Hepatocyte (in vitro differentiated cells): ENCODE measurements at regions not wholly inside any gene's neighbourhood (a gene's known extent, or its start where the extent isn't known, plus 50 kb on each side); places are given as distances from the start of the nearest gene placed in this dataset.

Experiments
- DNase-seq: peaks from one replicate; pipeline ENCODE4 v3.0.0-alpha.2; 2016; ENCODE audit warnings: low spot score
- H2AFZ ChIP-seq: fragments of 200-600 bp; sonication (generic); 2 replicates; pipeline ENCODE4 v1.6.0; 2016; ENCODE audit warnings: antibody characterized with exemption, mild to moderate bottlenecking
- H3K27ac ChIP-seq: fragments of 200-600 bp; sonication (generic); 2 replicates; pipeline ENCODE4 v1.5.1; 2016; ENCODE audit warnings: mild to moderate bottlenecking
- H3K27me3 ChIP-seq: fragments of 200-600 bp; sonication (generic); 2 replicates; pipeline ENCODE4 v1.6.1; 2016
- H3K36me3 ChIP-seq: fragments of 200-600 bp; sonication (generic); replicated peaks from 2 replicates; pipeline ENCODE4 v1.5.1; 2016; ENCODE audit warnings: low read depth; ENCODE audit not compliant: insufficient read depth
- H3K4me1 ChIP-seq: fragments of 200-600 bp; sonication (generic); 2 replicates; pipeline ENCODE4 v1.5.1; 2016; ENCODE audit warnings: mild to moderate bottlenecking, moderate library complexity; ENCODE audit not compliant: insufficient read depth
- H3K4me2 ChIP-seq: fragments of 200-600 bp; sonication (generic); 2 replicates; pipeline ENCODE4 v1.6.0; 2016
- H3K4me3 ChIP-seq: fragments of 200-600 bp; sonication (generic); 2 replicates; pipeline ENCODE4 v1.5.1; 2016; ENCODE audit warnings: mild to moderate bottlenecking
- H3K79me2 ChIP-seq: fragments of 200-600 bp; sonication (generic); 2 replicates; pipeline ENCODE4 v1.6.0; 2017; ENCODE audit warnings: mild to moderate bottlenecking
- H3K9me2 ChIP-seq: fragments of 200-600 bp; sonication (generic); replicated peaks from 2 replicates; pipeline ENCODE4 v1.6.0; 2017; ENCODE audit warnings: mild to moderate bottlenecking; ENCODE audit not compliant: insufficient read depth
- H3K9me3 ChIP-seq: fragments of 200-600 bp; sonication (generic); 2 replicates; pipeline ENCODE4 v1.5.1; 2016; ENCODE audit warnings: low read depth, mild to moderate bottlenecking
- H4K20me1 ChIP-seq: fragments of 200-600 bp; sonication (generic); 2 replicates; pipeline ENCODE4 v1.6.0; 2016; ENCODE audit warnings: mild to moderate bottlenecking; ENCODE audit not compliant: insufficient read depth, poor library complexity, severe bottlenecking
- CTCF ChIP-seq: fragments of 200-600 bp; sonication (generic); IDR thresholded peaks from 2 replicates; pipeline ENCODE4 v1.5.1; 2016; ENCODE audit warnings: antibody characterized with exemption, mild to moderate bottlenecking; ENCODE audit not compliant: poor library complexity
- EZH2 ChIP-seq: fragments of 200-600 bp; sonication (generic); IDR thresholded peaks from 2 replicates; pipeline ENCODE4 v1.6.1; 2016; ENCODE audit warnings: antibody characterized with exemption, mild to moderate bottlenecking, borderline replicate concordance
- EZH2phosphoT487 ChIP-seq: fragments of 200-600 bp; sonication (generic); IDR thresholded peaks from one replicate; pipeline ENCODE4 v1.6.1; 2018; ENCODE audit warnings: antibody characterized with exemption, mild to moderate bottlenecking, low read depth, moderate library complexity; ENCODE audit not compliant: unreplicated experiment, severe bottlenecking
- WGBS: methylation state at CpG from one replicate; pipeline ENCODE4 v1.1.6; 2016; ENCODE audit warnings: low lambda C conversion rate; ENCODE audit errors: missing lambda C conversion rate; 5-methylcytosine and 5-hydroxymethylcytosine counted together

DNA sequence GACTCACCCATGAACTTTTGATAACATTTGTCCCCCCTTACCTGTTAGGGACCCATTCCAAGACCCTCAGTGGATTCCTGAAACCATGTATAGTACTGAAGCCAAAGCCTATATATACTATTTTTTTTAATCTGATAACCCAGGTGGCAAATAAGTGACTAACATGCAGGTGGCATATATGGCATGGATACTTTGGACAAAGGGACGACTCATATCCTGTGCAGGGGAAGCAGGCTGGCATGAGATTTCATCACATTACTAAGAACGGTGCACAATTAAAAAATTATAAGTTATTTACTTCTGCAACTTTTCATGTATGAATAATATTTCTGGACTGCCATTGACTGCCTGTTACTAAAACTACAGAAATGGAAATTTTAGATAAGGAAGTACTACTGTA, 880.1 kb upstream of the FBXO33 start:
- Histone ChIP-seq H3K4me3 (no peak overlapping the region), H3K4me1 (no peaks in the 10 kb centered on the region), H3K36me3 (no peaks in the 10 kb centered on the region), H3K9me3 (no peaks in the 10 kb centered on the region), H3K4me2 (no peak overlapping the region), H4K20me1 (no peaks in the 10 kb centered on the region), H3K27ac (no peak overlapping the region), H3K9me2 (no peaks in the 10 kb centered on the region), H2AFZ (no peak overlapping the region), H3K27me3 (no peaks in the 10 kb centered on the region), H3K79me2 (no peaks in the 10 kb centered on the region)
- WGBS: 92% methylated on average over 2 of the region's 2 CpGs
- DNase-seq: no peak
- TF ChIP-seq EZH2phosphoT487: no peak
- no peak for TF ChIP-seq EZH2
- no peak for TF ChIP-seq CTCF

- Histone ChIP-seq H3K27ac (no peak overlapping the region), H3K9me3 (no peaks in the 10 kb centered on the region)
- 91% methylated on average over 1 of the region's 1 CpG for WGBS
Observed at GRCh38 chr14:40309124-40309523, 876.9 kb upstream of the FBXO33 start.

DNA sequence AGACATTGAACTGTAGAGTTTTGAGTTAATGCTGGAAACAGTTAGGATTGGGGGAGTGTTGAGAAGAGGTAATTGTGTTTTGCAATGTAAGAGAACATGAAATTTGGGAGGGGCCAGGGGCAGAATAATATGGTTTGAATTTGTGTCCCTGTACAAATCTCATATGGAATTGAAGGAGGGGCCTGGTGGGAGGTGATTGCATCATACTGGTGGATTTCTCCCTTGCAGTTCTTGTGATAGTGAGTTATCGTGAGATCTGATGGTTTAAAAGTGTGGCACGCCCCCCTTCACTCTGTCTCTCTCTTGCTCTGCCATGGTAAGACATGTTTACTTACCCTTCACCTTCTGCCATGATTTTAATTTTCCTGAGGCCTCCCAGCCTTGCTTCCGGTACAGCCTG, 876.0 kb upstream of the FBXO33 start:
- Histone ChIP-seq H4K20me1 (no peaks in the 10 kb centered on the region), H3K27ac (no peak overlapping the region), H2AFZ (no peak overlapping the region), H3K4me1 (no peaks in the 10 kb centered on the region), H3K4me2 (no peak overlapping the region), H3K9me2 (no peaks in the 10 kb centered on the region), H3K27me3 (no peaks in the 10 kb centered on the region), H3K36me3 (no peaks in the 10 kb centered on the region), H3K4me3 (no peak overlapping the region), H3K79me2 (no peaks in the 10 kb centered on the region), H3K9me3 (no peaks in the 10 kb centered on the region)
- WGBS: 96% methylated on average over 3 of the region's 3 CpGs
- no peak for TF ChIP-seq EZH2phosphoT487
- no peak for TF ChIP-seq CTCF
- no peak for TF ChIP-seq EZH2
- no peak for DNase-seq

More at GRCh38 chr14:40309124-40309523, 876.9 kb upstream of the FBXO33 start:
- DNase-seq: no peak
- Histone ChIP-seq H3K4me3 (no peak overlapping the region), H3K27me3 (no peaks in the 10 kb centered on the region), H3K36me3 (no peaks in the 10 kb centered on the region), H4K20me1 (no peaks in the 10 kb centered on the region), H3K4me1 (no peaks in the 10 kb centered on the region), H2AFZ (no peak overlapping the region), H3K4me2 (no peak overlapping the region), H3K9me2 (no peaks in the 10 kb centered on the region), H3K79me2 (no peaks in the 10 kb centered on the region)
- no peak for TF ChIP-seq EZH2
- no peak for TF ChIP-seq CTCF
- no peak for TF ChIP-seq EZH2phosphoT487

- no peak for TF ChIP-seq EZH2
- TF ChIP-seq CTCF: no peak
- no peak for TF ChIP-seq EZH2phosphoT487
- Histone ChIP-seq H3K27ac (no peak overlapping the region), H3K9me3 (no peaks in the 10 kb centered on the region), H3K36me3 (no peaks in the 10 kb centered on the region), H3K79me2 (no peaks in the 10 kb centered on the region), H3K4me2 (no peak overlapping the region), H4K20me1 (no peaks in the 10 kb centered on the region), H2AFZ (no peak overlapping the region), H3K9me2 (no peaks in the 10 kb centered on the region), H3K4me1 (no peaks in the 10 kb centered on the region), H3K4me3 (no peak overlapping the region), H3K27me3 (no peaks in the 10 kb centered on the region)
- DNase-seq: no peak
Observed at GRCh38 chr14:40296821-40297220, 864.6 kb upstream of the FBXO33 start.
